ENCODE measurements at regions not wholly inside any gene's neighbourhood (a gene's known extent, or its start where the extent isn't known, plus 50 kb on each side); places are given as distances from the start of the nearest gene placed in this dataset.

GRCh38 chr12:131599190-131600159 is 111.4 kb upstream of the SFSWAP start:
- TF ChIP-seq REST (IDR thresholded peaks at IDR 0.05; ENCODE audit: insufficient read depth in 1 of 2, low read depth in 2 of 2, low read length in 2 of 2) (no peak), SIN3A (IDR thresholded peaks at IDR 0.05; ENCODE audit: borderline replicate concordance, insufficient read depth, low read length) (no peak), POLR2AphosphoS5 (IDR thresholded peaks at IDR 0.05; ENCODE audit: low read depth, low read length) (no peak), TAF1 (IDR thresholded peaks at IDR 0.05; ENCODE audit: borderline replicate concordance, insufficient read depth, low read length) (no peak)

Data from PFSK-1 (cell line).